Pancreas (tissue), 10 donors: ENCODE measurements at regions not wholly inside any gene's neighbourhood (a gene's known extent, or its start where the extent isn't known, plus 50 kb on each side); places are given as distances from the start of the nearest gene placed in this dataset.

Source experiments
- ATAC-seq, 4 donors: fragments of 200-7000 bp; cut with Tn5 transposase; one replicate each; pipeline versions ENCODE4 v1.8.0 to v1.9.1; 2020; ENCODE audit warnings: mild to moderate bottlenecking in 4 of 4, moderate library complexity in 4 of 4
- DNase-seq, 6 donors: peaks; one replicate each; pipeline ENCODE4 v3.0.0-alpha.2; 2020
- FAIRE-seq: peaks from 2 replicates; lab custom pipeline; 2012; peaks lifted over from hg19 to GRCh38; lab: Jason Lieb, UNC
- H3K27ac ChIP-seq, 4 donors: fragments of 200-600 bp; sonication (generic); 1 replicate in 3 of 4; 2 replicates in 1 of 4; pipeline versions ENCODE4 v1.5.0 to v1.8.0; 2020
- H3K27me3 ChIP-seq, 4 donors: fragments of 200-600 bp; one replicate each; pipeline ENCODE4 v1.8.0; 2021
- H3K36me3 ChIP-seq, 3 donors: fragments of 200-600 bp; sonication (generic) in 1 of 3; one replicate each; pipeline versions ENCODE4 v1.5.0 to v1.8.0; 2020 to 2021
- H3K4me1 ChIP-seq, 3 donors: fragments of 200-600 bp; one replicate each; pipeline ENCODE4 v1.8.0; 2021
- H3K4me3 ChIP-seq, 4 donors: fragments of 200-600 bp; sonication (generic) in 2 of 4; one replicate each; pipeline versions ENCODE4 v1.5.0 to v1.8.0; 2020 to 2021
- H3K9me3 ChIP-seq, 4 donors: fragments of 200-600 bp; one replicate each; pipeline ENCODE4 v1.8.0; 2021
- CTCF ChIP-seq, 4 donors: fragments of 200-600 bp; sonication (generic) in 3 of 4; IDR thresholded peaks; one replicate each; pipeline versions ENCODE4 v1.5.0 to v1.8.0; 2021; ENCODE audit warnings: antibody characterized with exemption in 4 of 4
- WGBS, 2 donors: extraction: QIAGEN DNeasy Blood & Tissue Kit; methylation state at CpG; one replicate each; pipeline ENCODE4 v1.1.7; 2013; 5-methylcytosine and 5-hydroxymethylcytosine counted together
- intact Hi-C, 3 donors: fragments of 100-400 bp; cut with DNase I; formaldehyde crosslinking; loops; one replicate each; pipeline versions ENCODE4 v1.11.1 to v1.14.2; 2022
- donor health status: healthy with polysubstance abuse.
- donor health status: DM: no; HTN: no; CAD: no; lungs with moderate emphysema.
- donor health status: DM: no; HTN: no; CAD: no.
- donor health status: control.
- donor health status: control.
- donor health status: Bipolar disorder and iron deficiency.
- donor health status: DM: yes; HTN: yes; CAD: no.
- donor health status: DM: no; HTN: no; CAD: no.
- donor health status: DM: no; HTN: no; CAD: no.
- donor health status: DM: yes; HTN: yes; CAD: no.

- Histone ChIP-seq H3K36me3 (no peaks in the 10 kb centered on the region), H3K27me3 (no peaks in the 10 kb centered on the region), H3K4me1 (no peaks in the 10 kb centered on the region), H3K9me3 (no peaks in the 10 kb centered on the region), H3K4me3 (no peak overlapping the region), H3K27ac (no peak overlapping the region)
- DNase-seq (no peak), FAIRE-seq (no peak), ATAC-seq (no peak)
- intact Hi-C loops, result no loop called here
- WGBS, 2 donors, result 64 to 78% methylated on average over 2 of the region's 2 CpGs
- TF ChIP-seq CTCF (IDR thresholded peaks at IDR 0.05), result no peak
Observed at GRCh38 chr5:100186181-100186580, 349.0 kb upstream of the FAM174A start.

GRCh38 chr5:100182402-100182801, 352.8 kb upstream of the FAM174A start:
- DNase-seq (no peak), FAIRE-seq (no peak), ATAC-seq (no peak)
- Histone ChIP-seq H3K4me3 (no peak overlapping the region), H3K4me1 (no peaks in the 10 kb centered on the region), H3K36me3 (no peaks in the 10 kb centered on the region), H3K27me3 (no peaks in the 10 kb centered on the region), H3K9me3 (no peaks in the 10 kb centered on the region), H3K27ac (no peak overlapping the region)
- 61 to 78% methylated on average over 1 of the region's 1 CpG for WGBS, 2 donors
- TF ChIP-seq CTCF (IDR thresholded peaks at IDR 0.05), result no peak
- intact Hi-C loops, result no loop called here

- no peaks in the 10 kb centered on the region for H3K36me3 ChIP-seq
- no peaks in the 10 kb centered on the region for H3K9me3 ChIP-seq
- no peak overlapping the region for H3K4me3 ChIP-seq
- no peak for TF ChIP-seq CTCF (IDR thresholded peaks at IDR 0.05)
- H3K27me3 ChIP-seq, result no peaks in the 10 kb centered on the region
- WGBS, 2 donors, result 62 to 68% methylated on average over 1 of the region's 1 CpG
- no peak for ATAC-seq
- FAIRE-seq, result no peak
- no peaks in the 10 kb centered on the region for H3K4me1 ChIP-seq
- no peak overlapping the region for H3K27ac ChIP-seq
- DNase-seq, result no peak
- intact Hi-C loops, result no loop called here
Observed at GRCh38 chr5:100175346-100175745, 359.8 kb upstream of the FAM174A start.

- H3K36me3 ChIP-seq, result no peaks in the 10 kb centered on the region
- 65 to 78% methylated on average over 1 of the region's 1 CpG for WGBS, 2 donors
- no peaks in the 10 kb centered on the region for H3K4me1 ChIP-seq
- DNase-seq (no peak), ATAC-seq (no peak), FAIRE-seq (no peak)
- H3K27ac ChIP-seq, result no peak overlapping the region
- no peaks in the 10 kb centered on the region for H3K9me3 ChIP-seq
- H3K27me3 ChIP-seq, result no peaks in the 10 kb centered on the region
- H3K4me3 ChIP-seq, result no peak overlapping the region
- TF ChIP-seq CTCF (IDR thresholded peaks at IDR 0.05), result no peak
- intact Hi-C loops, result no loop called here
Observed at GRCh38 chr5:100165309-100165708, 369.9 kb upstream of the FAM174A start.

- no peak overlapping the region for H3K4me3 ChIP-seq
- no peak for ATAC-seq
- TF ChIP-seq CTCF (IDR thresholded peaks at IDR 0.05), result no peak
- 60 to 68% methylated on average over 1 of the region's 1 CpG for WGBS, 2 donors
- DNase-seq, result no peak
- no peaks in the 10 kb centered on the region for H3K4me1 ChIP-seq
- intact Hi-C loops, result no loop called here
- no peak overlapping the region for H3K27ac ChIP-seq
- no peak for FAIRE-seq
- H3K9me3 ChIP-seq, result no peaks in the 10 kb centered on the region
- no peaks in the 10 kb centered on the region for H3K27me3 ChIP-seq
- no peaks in the 10 kb centered on the region for H3K36me3 ChIP-seq
Observed at GRCh38 chr5:100161868-100162267, 373.3 kb upstream of the FAM174A start.
